ENCODE measurements at regions not wholly inside any gene's neighbourhood (a gene's known extent, or its start where the extent isn't known, plus 50 kb on each side); places are given as distances from the start of the nearest gene placed in this dataset.

DNA sequence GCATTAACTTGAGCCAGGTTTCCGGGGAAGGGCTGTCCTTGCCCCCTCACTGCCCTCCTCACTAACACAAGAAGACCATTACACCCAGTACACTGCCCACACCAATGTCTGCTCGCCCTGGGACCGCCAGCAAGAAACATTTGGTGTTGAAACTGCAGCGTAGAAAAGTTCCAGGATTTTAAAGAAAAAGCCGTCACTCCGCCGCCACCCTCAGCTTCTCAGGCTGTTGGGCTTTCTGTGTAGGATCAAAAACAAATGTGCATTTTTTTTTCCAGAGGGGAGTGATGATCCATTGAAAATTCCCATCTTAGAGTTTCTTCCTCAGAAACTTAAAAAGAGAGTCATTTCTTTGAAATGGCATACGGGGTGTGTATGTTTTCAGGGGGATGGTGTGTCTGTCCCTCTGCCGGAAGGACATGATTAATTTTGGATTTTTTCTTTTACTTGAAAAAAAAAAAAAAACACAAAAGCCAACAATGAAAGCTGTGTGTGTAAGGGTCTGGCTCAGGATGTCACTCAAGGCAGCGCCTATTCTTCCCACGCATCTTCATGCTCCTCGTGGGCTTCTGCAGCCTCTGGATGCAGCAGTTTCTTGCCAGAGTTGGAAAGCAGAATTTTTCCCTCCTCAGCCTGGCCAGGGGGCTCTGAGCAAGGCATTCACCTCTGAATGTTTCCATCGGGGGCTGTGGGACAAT is 184.9 kb downstream of the GLI2 start:
- no peak for DNase-seq

DNA sequence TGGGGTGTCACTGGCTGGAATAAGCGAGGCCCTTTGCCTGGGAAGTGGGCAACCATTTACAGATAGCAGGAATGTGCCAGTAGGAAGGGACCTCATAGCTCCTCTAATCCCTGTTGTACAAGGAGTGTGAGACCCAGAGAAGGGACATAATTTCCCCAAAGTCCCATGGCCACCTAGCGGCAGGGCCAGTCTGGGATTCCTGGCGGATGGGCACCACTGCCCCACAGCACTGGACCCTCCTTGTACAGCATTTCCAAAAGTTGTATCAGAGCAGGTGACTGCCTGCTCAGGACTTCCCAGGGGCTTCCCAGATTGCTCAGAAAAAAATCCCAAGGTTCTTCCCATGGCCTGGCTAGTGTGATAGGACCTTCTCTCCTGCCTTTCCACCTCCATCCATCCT is 185.8 kb downstream of the GLI2 start:
- no peak for DNase-seq

GRCh38 chr2:120922571-120923332 is 187.1 kb downstream of the GLI2 start:
- DNase-seq: no peak

- no peak for DNase-seq
Observed at GRCh38 chr2:120923426-120923825, 187.8 kb downstream of the GLI2 start.

DNA sequence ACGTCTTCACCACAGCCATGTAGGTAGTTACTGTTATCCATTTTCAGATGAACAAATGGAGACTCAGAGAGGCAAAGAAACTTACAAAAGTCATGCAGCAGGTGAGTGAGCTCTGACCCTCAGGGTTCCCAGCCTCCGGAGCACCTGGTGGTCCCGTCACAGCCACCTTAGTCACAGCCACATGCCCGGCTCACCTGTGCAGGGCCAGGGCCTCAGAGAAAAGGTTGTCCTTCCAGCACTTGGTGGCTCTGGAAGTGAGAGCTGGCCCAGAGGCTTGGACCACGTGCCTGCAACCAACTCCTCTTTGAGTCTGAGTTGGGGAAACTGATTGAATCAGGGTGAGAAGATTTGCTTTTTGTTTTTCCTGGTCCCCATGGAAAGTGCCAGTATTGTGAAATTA is 189.3 kb downstream of the GLI2 start:
- no peak for DNase-seq

DNA sequence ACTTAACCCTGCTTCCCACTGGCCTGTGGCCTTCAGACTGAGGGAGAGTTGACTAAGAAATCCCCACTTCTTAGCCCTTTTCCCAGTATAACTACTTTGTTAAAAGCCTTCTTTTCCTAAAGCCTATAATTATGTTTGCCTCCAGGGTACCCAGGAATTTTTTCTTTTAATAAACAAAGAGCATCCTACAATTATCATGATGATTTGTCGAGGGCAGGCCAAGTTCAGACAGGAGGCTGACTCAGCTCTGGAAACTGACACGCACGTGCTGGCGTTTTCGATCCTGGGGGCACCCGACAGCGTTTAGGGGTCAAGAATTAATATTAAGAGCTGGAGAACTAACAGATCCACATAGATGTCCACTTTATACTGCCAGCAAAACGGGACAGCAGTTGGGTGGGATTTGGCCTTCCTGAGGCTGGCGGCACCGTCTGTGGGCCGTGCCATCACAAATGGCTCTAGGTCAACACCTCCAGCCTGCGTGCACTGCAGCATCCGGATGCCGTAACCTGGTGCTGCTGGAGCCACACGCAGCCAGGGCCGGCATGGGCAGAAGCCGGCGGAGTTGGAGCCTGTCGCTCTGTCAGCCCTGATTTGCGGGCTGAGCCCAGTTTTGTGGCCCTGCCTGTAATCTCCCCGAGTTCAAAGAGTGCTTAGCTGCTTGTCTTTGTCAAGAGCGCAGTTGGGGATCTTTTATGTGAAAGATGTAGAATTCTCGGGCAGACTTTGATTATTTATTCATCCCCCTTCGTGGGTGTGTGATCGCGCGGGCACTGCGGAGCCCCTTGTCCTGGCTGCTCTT is 191.0 kb downstream of the GLI2 start:
- DNase-seq: no peak

- DNase-seq: no peak
Observed at GRCh38 chr2:120927265-120927628, 191.6 kb downstream of the GLI2 start.

- DNase-seq: no peak
Observed at GRCh38 chr2:120929829-120930228, 194.2 kb downstream of the GLI2 start.

DNA sequence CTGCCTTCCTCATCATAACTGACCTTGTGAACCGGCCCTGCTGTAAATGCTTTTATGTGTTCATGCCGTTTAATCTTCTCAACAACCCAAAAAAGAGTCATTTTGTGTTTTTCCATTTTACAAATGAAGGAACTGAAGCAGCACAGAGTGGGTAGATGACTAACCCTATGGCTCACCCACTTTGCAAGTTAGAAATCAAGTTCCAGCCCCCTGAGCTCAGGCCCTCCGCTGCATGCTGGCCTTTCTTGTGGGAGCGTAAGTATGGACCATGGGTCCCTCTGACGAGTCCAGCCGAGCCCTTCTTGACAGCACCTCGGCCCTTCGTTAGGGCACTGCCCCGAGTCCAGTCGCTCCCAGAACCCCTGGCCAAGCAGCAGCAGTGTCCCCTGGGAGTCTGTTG is 194.6 kb downstream of the GLI2 start:
- DNase-seq: no peak

DNA sequence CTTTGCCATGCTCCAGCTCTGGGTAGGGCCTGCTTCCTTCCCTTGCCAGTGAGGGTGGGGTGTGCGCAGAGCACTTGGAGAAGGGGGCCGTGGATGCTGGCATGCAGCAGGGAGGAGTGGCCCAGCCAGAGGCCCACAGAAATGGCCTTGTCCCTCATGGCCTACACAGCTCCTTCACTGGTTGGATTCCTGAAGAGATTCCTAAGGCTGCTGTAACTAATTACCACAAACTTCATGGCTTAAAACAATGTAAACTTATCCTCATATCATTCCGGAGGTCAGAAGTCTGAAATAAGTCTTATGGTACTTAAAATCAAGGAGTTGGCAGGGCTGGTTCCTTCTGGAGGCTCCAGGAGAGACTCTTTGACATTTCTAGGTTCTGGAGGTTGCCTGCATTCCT is 195.2 kb downstream of the GLI2 start:
- no peak for DNase-seq

GRCh38 chr2:120932472-120932871 is 196.8 kb downstream of the GLI2 start:
- DNase-seq: no peak

DNA sequence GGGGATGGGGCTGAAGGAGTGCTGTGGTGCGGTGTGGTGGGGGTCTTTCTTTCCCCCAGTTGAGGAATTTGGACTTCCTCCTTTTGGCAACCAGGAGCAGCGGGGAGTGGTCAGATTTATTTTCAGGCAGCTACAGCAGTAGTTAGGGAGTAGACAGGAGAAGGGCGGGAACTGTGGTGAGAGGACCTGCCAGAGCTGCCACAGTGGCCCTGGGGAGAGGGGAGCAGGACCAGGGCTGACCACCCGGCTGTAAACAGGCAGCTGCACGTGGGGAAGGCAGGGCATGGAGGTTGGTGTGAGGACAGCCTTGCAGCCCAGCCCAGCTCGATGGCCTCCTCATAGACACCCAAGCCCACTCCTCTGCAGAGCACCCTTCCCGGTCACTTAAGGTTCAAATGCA is 197.2 kb downstream of the GLI2 start:
- DNase-seq: no peak

- DNase-seq: no peak
Observed at GRCh38 chr2:120933693-120934573, 198.3 kb downstream of the GLI2 start.

GRCh38 chr2:120934574-120935338 is 199.1 kb downstream of the GLI2 start:
- DNase-seq: peak; percentile 81

GRCh38 chr2:120935339-120936313 is 200.0 kb downstream of the GLI2 start:
- DNase-seq: peak; percentile 50

DNA sequence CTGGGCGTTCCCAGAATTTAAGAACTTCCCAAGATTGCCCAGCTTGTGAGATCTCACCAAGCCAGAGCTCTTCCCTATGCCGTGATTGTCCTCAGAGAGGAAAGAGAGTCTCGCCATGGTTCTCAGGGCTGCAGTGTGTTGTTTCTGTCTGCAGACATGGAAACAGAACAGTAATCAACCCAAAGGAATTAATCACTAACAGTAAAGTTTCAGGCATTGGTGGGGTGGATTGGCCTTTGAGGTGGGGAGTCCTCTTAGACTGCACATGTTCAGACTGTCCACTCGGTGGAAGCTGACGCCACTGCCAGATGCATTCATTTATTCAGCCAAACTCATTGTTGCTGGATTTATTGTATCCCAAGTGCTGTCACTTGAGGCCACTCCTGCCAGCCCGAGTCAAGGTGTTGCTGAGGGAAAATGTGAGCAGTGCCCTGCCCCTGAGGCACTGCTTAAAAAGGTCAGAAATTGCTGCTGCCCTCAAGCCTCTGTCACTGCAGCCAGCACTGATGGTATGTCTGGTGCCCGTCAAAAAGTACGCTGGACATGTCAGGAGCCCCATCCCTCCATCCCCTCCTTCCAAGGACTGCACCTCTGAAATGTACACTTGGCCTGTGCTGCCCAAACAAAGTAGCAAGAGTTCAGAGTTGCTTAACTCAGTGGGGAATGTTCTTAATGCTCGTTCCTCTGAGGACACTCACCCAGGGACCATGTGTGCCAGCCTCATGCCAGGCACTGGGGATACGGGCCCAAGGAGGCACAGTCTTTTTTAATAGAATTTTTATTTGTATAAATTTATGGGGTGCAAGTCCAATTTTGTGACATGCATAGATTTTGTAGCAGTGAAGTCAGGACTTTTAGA is 201.0 kb downstream of the GLI2 start:
- no peak for DNase-seq

DNA sequence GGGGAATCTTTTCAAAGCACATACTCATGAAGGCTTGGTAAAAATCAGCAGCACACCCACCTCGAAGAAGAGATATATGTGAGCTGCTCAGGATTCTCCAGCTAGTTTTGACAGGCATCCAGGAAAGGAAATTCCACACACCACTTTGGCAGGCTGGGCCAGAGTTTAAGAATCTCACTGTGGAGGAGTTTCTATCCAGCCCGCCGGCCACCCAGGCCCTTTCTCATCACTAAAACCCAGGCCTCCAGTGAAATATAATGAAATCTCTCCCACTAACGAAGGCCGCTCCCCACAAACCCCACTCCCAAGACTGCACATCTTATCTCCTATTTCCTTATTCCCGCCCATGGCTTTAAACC is 202.0 kb downstream of the GLI2 start:
- no peak for DNase-seq

GRCh38 chr2:120938045-120938771 is 202.5 kb downstream of the GLI2 start:
- DNase-seq: no peak

Data from 8988T (cell line).